K562 (cell line): ENCODE measurements at regions not wholly inside any gene's neighbourhood (a gene's known extent, or its start where the extent isn't known, plus 50 kb on each side); places are given as distances from the start of the nearest gene placed in this dataset.

Experiments
- ATAC-seq: fragments of 200-7000 bp; cut with Tn5 transposase; 3 replicates; pipeline ENCODE4 v1.9.1; 2020; ENCODE audit warnings: moderate library complexity
- BruUV-seq: library from RNA; stranded (reverse); fragments of 400-500 nt; replicated peaks from 2 replicates; lab custom pipeline; 2021; lab: Mats Ljungman, UMichigan
- CTCF ChIA-PET: fragments of 300-600 bp; formaldehyde crosslinking; extraction: SDS; loops from one replicate; lab custom pipeline; 2021; ENCODE audit warnings: low intra/inter-chr PET ratio; lab: Yijun Ruan, JAX
- POLR2A ChIA-PET: fragments of 300-600, 350-650 bp; sonication (Branson Sonifier 250); formaldehyde crosslinking; extraction: SDS; loops from one replicate; lab custom pipeline; 2021; ENCODE audit warnings: antibody characterized with exemption, inconsistent platforms; lab: Yijun Ruan, JAX
- DNase-seq, 4 experiments: peaks; one replicate each; pipeline versions ENCODE4 v3.0.0 to v3.0.0-alpha.2; 2011 to 2018; ENCODE audit warnings: low spot score in 3 of 4, mixed read lengths in 3 of 4; ENCODE audit errors: extremely low read depth in 1 of 4
- FAIRE-seq: peaks from 2 replicates; lab custom pipeline; 2011; peaks lifted over from hg19 to GRCh38; lab: Jason Lieb, UNC
- H2AFZ ChIP-seq: 2 replicates; pipeline ENCODE4 v1.6.0; 2011; ENCODE audit warnings: low read depth, low read length, control low read depth, inconsistent platforms
- H3K27ac ChIP-seq: fragments of 200-600 bp; 3 replicates; pipeline ENCODE4 v1.8.0; 2011; ENCODE audit warnings: low read depth, mild to moderate bottlenecking, control low read depth, inconsistent platforms, low read length, moderate library complexity, mixed read lengths; ENCODE audit errors: extremely low read depth
- H3K27me3 ChIP-seq, 2 experiments: fragments of 300-600 bp in 1 of 2; 2 replicates in 1 of 2; 3 replicates in 1 of 2; pipeline versions ENCODE4 v1.6.0 to v1.8.0; 2011; ENCODE audit warnings: inconsistent platforms in 2 of 2, low read length in 2 of 2, mild to moderate bottlenecking in 1 of 2, mixed read lengths in 1 of 2, moderate library complexity in 1 of 2; ENCODE audit not compliant: control insufficient read depth in 2 of 2, insufficient read depth in 2 of 2
- H3K36me3 ChIP-seq: fragments of 300-600 bp; 3 replicates; pipeline ENCODE4 v1.8.0; 2011; ENCODE audit warnings: mild to moderate bottlenecking, low read length, inconsistent platforms; ENCODE audit not compliant: control insufficient read depth, insufficient read depth
- H3K4me1 ChIP-seq, 2 experiments: fragments of 200-600 bp in 1 of 2; replicated peaks in 1 of 2; 2 replicates in 1 of 2; 3 replicates in 1 of 2; pipeline versions ENCODE4 v1.5.1 to v1.8.0; 2011; ENCODE audit warnings: inconsistent platforms in 2 of 2, low read length in 2 of 2, mild to moderate bottlenecking in 1 of 2, mixed read lengths in 1 of 2, moderate library complexity in 1 of 2; ENCODE audit not compliant: control insufficient read depth in 2 of 2, insufficient read depth in 2 of 2
- H3K4me2 ChIP-seq: 2 replicates; pipeline ENCODE4 v1.6.1; 2011; ENCODE audit warnings: low read length, control low read depth, inconsistent platforms, mixed read lengths; ENCODE audit not compliant: insufficient read depth
- H3K4me3 ChIP-seq: fragments of 200-600 bp; sonication (generic), shearing (Covaris generic); 2 replicates; pipeline ENCODE4 v1.5.1; 2016; ENCODE audit warnings: control low read depth, inconsistent platforms
- H3K79me2 ChIP-seq: fragments of 200-600 bp; 3 replicates; pipeline ENCODE4 v1.8.0; 2011; ENCODE audit warnings: low read length, inconsistent platforms; ENCODE audit not compliant: control insufficient read depth, insufficient read depth
- H3K9ac ChIP-seq, 2 experiments: 2 replicates each; pipeline versions ENCODE4 v1.6.0 to v1.6.1; 2011; ENCODE audit warnings: low read depth in 2 of 2, low read length in 2 of 2, control low read depth in 1 of 2, inconsistent platforms in 1 of 2, mild to moderate bottlenecking in 1 of 2, mixed read lengths in 1 of 2; ENCODE audit not compliant: insufficient read depth in 1 of 2
- H3K9me1 ChIP-seq: one replicate; pipeline ENCODE4 v1.6.0; 2011; ENCODE audit warnings: inconsistent platforms, mild to moderate bottlenecking, low read length, moderate library complexity; ENCODE audit not compliant: control insufficient read depth, insufficient read depth
- H3K9me3 ChIP-seq: replicated peaks from 2 replicates; pipeline ENCODE4 v1.5.1; 2011; ENCODE audit warnings: low read depth, low read length, inconsistent platforms; ENCODE audit not compliant: control insufficient read depth, insufficient read depth
- H4K20me1 ChIP-seq: replicated peaks from 2 replicates; pipeline ENCODE4 v1.6.1; 2011; ENCODE audit warnings: low read length, inconsistent platforms, mixed read lengths; ENCODE audit not compliant: control insufficient read depth, insufficient read depth
- BCOR ChIP-seq: fragments of 450-650 bp; IDR thresholded peaks from 2 replicates; pipeline ENCODE4 v1.6.1; 2016
- CCAR2 ChIP-seq: fragments of 200-400 bp; formaldehyde crosslinking; IDR thresholded peaks from 2 replicates; pipeline ENCODE4 v1.6.1; 2017; ENCODE audit warnings: mild to moderate bottlenecking, low read depth, low read length
- NFIC ChIP-seq: fragments of 450-650 bp; IDR thresholded peaks from 2 replicates; pipeline ENCODE4 v1.6.1; 2017; ENCODE audit warnings: mild to moderate bottlenecking, inconsistent platforms
- RAD21 ChIP-seq, 2 experiments: fragments of 250-450 bp in 1 of 2; fragments of 450-650 bp in 1 of 2; sonication (Bioruptor Pico) in 1 of 2; formaldehyde crosslinking in 1 of 2; IDR thresholded peaks in 1 of 2; conservative IDR thresholded peaks in 1 of 2; 2 replicates each; pipeline versions ENCODE4 v1.4.0 to v1.8.0; 2020 to 2022; ENCODE audit warnings: mild to moderate bottlenecking in 2 of 2, moderate library complexity in 1 of 2
- RCOR1 ChIP-seq, 2 experiments: IDR thresholded peaks; 2 replicates each; pipeline ENCODE4 v1.6.1; 2012; ENCODE audit warnings: low read depth in 2 of 2, low read length in 2 of 2, borderline replicate concordance in 1 of 2, improper control_type of control experiment in 1 of 2
- ZBTB40 ChIP-seq, 2 experiments: fragments of 450-650 bp in 1 of 2; sonication (generic) in 1 of 2; formaldehyde crosslinking in 1 of 2; IDR thresholded peaks; 2 replicates each; pipeline versions ENCODE4 v1.7.1 to v1.9.0; 2016 to 2022; ENCODE audit warnings: inconsistent platforms in 1 of 2, mild to moderate bottlenecking in 1 of 2, missing genetic modification reagents in 1 of 2
- ZC3H11A ChIP-seq: IDR thresholded peaks from 2 replicates; pipeline ENCODE4 v1.6.1; 2012; ENCODE audit warnings: low read depth, low read length, improper control_type of control experiment
- WGBS: fragments of 100-300 bp; shearing (Covaris generic); methylation state at CpG from one replicate; pipeline ENCODE4 v1.1.6; 2016; ENCODE audit warnings: low coverage, mixed read lengths; ENCODE audit not compliant: insufficient coverage; ENCODE audit errors: missing lambda C conversion rate; 5-methylcytosine and 5-hydroxymethylcytosine counted together
- in situ Hi-C: fragments of 300-500 bp; cut with MboI; formaldehyde crosslinking; loops from 4 replicates; pipeline ENCODE4 v1.15.0; 2018; ENCODE audit warnings: inconsistent platforms, mixed read lengths
- intact Hi-C: fragments of 100-400 bp; cut with micrococcal nuclease; formaldehyde crosslinking; loops from 2 replicates; pipeline ENCODE4 v1.14.2; 2022
- TF ChIP-seq, protein P1 (sequence below): sonication (generic); formaldehyde crosslinking; IDR thresholded peaks from 2 replicates; pipeline ENCODE4 v1.9.0; 2022; ENCODE audit warnings: mild to moderate bottlenecking, missing genetic modification reagents

- BruUV-seq: no TSS peak
- H3K36me3 ChIP-seq: no peaks in the 10 kb centered on the region
- H3K9ac ChIP-seq: no peak overlapping the region
- no peaks in the 10 kb centered on the region for H4K20me1 ChIP-seq
- H3K4me1 ChIP-seq: no peaks in the 10 kb centered on the region
- no peaks in the 10 kb centered on the region; a peak in 1 of 5 replicates for H3K27me3 ChIP-seq
- no peak overlapping the region for H3K4me3 ChIP-seq
- FAIRE-seq (no peak), DNase-seq (no peak), ATAC-seq (no peak)
- no peak overlapping the region for H3K4me2 ChIP-seq
- CTCF ChIA-PET: no interaction called here
- H3K27ac ChIP-seq: no peak overlapping the region
- H3K9me3 ChIP-seq: no peaks in the 10 kb centered on the region
- POLR2A ChIA-PET: interaction anchor here (0.6 kb wide), 1 partner anchor 137 kb away, joined by 4 read pairs; no protein-coding TSS in a partner anchor
- no peaks in the 10 kb centered on the region for H3K79me2 ChIP-seq
- no peak overlapping the region for H2AFZ ChIP-seq
- in situ Hi-C loops: no loop called here
- 27% methylated on average over 1 of the region's 1 CpG for WGBS
- intact Hi-C loops: loop anchor here (5.0 kb wide), 1 partner anchor 129 kb away; no protein-coding TSS in a partner anchor
- TF ChIP-seq BCOR (no peak), NFIC (no peak), ZBTB40 (IDR thresholded peaks at IDR 0.05) (no peak), ZBTB40 (CRISPR knock-in tag; IDR thresholded peaks at IDR 0.05) (no peak), ZC3H11A (no peak), CCAR2 (no peak), RCOR1 (IDR thresholded peaks at IDR 0.05; ENCODE audit: borderline replicate concordance in 1 of 2, low read depth in 2 of 2, low read length in 2 of 2) (no peak), RAD21 (CRISPR knock-in tag; conservative IDR thresholded peaks at IDR 0.05 in 1 of 2, IDR thresholded peaks at IDR 0.05 in 1 of 2) (no peak)
- TF ChIP-seq, protein P1, sequence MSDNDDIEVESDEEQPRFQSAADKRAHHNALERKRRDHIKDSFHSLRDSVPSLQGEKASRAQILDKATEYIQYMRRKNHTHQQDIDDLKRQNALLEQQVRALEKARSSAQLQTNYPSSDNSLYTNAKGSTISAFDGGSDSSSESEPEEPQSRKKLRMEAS: no peak
- H3K9me1 ChIP-seq: no peaks in the 10 kb centered on the region
Measured at GRCh38 chr3:56858331-56858730, 56.6 kb upstream of the ARHGEF3 start.
